ENCODE measurements at regions not wholly inside any gene's neighbourhood (a gene's known extent, or its start where the extent isn't known, plus 50 kb on each side); places are given as distances from the start of the nearest gene placed in this dataset.
"Not testable (repeated sequence)": the region's sequence is repeated elsewhere in the genome, so short reads cannot be mapped to it uniquely, and the experiment has no call there.

- DNase-seq (ENCODE audit: extremely low spot score, unreplicated experiment); H3K36me3 Mint-ChIP-seq (ENCODE audit: unreplicated experiment): not testable (repeated sequence)
These were observed 61.7 kb downstream of the RHOU start for GRCh38 chr1:228796945-228797344.

GRCh38 chr1:228798035-228798434, 62.8 kb downstream of the RHOU start:
- Mint-ChIP-seq H3K27me3 (ENCODE audit: unreplicated experiment) (peaks cover 24% of the 10 kb centered on the region), H3K9me3 (ENCODE audit: unreplicated experiment) (no peaks in the 10 kb centered on the region), H3K36me3 (ENCODE audit: unreplicated experiment) (no peaks in the 10 kb centered on the region), H3K27ac (ENCODE audit: unreplicated experiment) (no peak overlapping the region), H3K4me1 (ENCODE audit: unreplicated experiment) (no peaks in the 10 kb centered on the region), H3K4me3 (ENCODE audit: unreplicated experiment) (no peak overlapping the region)
- DNase-seq (ENCODE audit: extremely low spot score, unreplicated experiment), result no peak
- no peak for TF ChIP-seq CTCF (IDR thresholded peaks at IDR 0.05)

More at GRCh38 chr1:228796945-228797344, 61.7 kb downstream of the RHOU start:
- H3K4me1 Mint-ChIP-seq (ENCODE audit: unreplicated experiment); H3K4me3 Mint-ChIP-seq (ENCODE audit: unreplicated experiment); H3K27ac Mint-ChIP-seq (ENCODE audit: unreplicated experiment); H3K9me3 Mint-ChIP-seq (ENCODE audit: unreplicated experiment): not testable (repeated sequence)
- H3K27me3 Mint-ChIP-seq (ENCODE audit: unreplicated experiment), result peaks cover 24% of the 10 kb centered on the region

GRCh38 chr1:228798548-228798947, 63.3 kb downstream of the RHOU start:
- no peaks in the 10 kb centered on the region for H3K36me3 Mint-ChIP-seq (ENCODE audit: unreplicated experiment)
- H3K27me3 Mint-ChIP-seq (ENCODE audit: unreplicated experiment), result peaks cover 24% of the 10 kb centered on the region
- TF ChIP-seq CTCF (IDR thresholded peaks at IDR 0.05), result no peak
- H3K9me3 Mint-ChIP-seq (ENCODE audit: unreplicated experiment), result no peaks in the 10 kb centered on the region
- no peak for DNase-seq (ENCODE audit: extremely low spot score, unreplicated experiment)
- no peak overlapping the region for H3K27ac Mint-ChIP-seq (ENCODE audit: unreplicated experiment)
- no peaks in the 10 kb centered on the region for H3K4me1 Mint-ChIP-seq (ENCODE audit: unreplicated experiment)
- no peak overlapping the region for H3K4me3 Mint-ChIP-seq (ENCODE audit: unreplicated experiment)

GRCh38 chr1:228799924-228800323, 64.6 kb downstream of the RHOU start:
- H3K4me1 Mint-ChIP-seq (ENCODE audit: unreplicated experiment), result peaks cover 2% of the 10 kb centered on the region
- no peaks in the 10 kb centered on the region for H3K9me3 Mint-ChIP-seq (ENCODE audit: unreplicated experiment)
- peaks cover 29% of the 10 kb centered on the region for H3K27me3 Mint-ChIP-seq (ENCODE audit: unreplicated experiment)
- no peak overlapping the region for H3K27ac Mint-ChIP-seq (ENCODE audit: unreplicated experiment)
- H3K36me3 Mint-ChIP-seq (ENCODE audit: unreplicated experiment), result no peaks in the 10 kb centered on the region
- TF ChIP-seq CTCF (IDR thresholded peaks at IDR 0.05), result no peak
- DNase-seq (ENCODE audit: extremely low spot score, unreplicated experiment), result no peak
- no peak overlapping the region for H3K4me3 Mint-ChIP-seq (ENCODE audit: unreplicated experiment)

DNA sequence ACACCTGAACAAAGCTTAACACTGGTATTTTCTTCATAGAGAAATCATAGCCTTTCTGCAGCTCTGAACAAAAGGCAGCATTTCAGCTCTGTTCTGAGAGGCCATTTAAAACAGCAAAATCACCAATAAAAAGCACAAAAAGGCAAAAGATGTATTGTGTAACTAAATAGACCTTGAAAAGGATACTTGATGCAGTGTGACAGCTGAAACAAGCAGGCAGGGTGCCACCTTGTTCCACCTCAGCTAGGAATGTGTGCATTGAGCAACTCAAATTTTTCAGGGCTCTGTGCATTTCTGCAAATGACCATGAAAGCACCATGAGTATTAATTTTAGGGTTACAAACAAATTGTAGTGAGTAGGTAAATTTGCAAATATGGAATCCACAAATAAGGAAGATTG, 65.8 kb downstream of the RHOU start:
- TF ChIP-seq CTCF (IDR thresholded peaks at IDR 0.05), result no peak
- no peak for DNase-seq (ENCODE audit: extremely low spot score, unreplicated experiment)
- no peak overlapping the region for H3K4me3 Mint-ChIP-seq (ENCODE audit: unreplicated experiment)
- H3K9me3 Mint-ChIP-seq (ENCODE audit: unreplicated experiment), result no peaks in the 10 kb centered on the region
- no peaks in the 10 kb centered on the region for H3K36me3 Mint-ChIP-seq (ENCODE audit: unreplicated experiment)
- H3K27me3 Mint-ChIP-seq (ENCODE audit: unreplicated experiment), result peaks cover 38% of the 10 kb centered on the region
- peaks cover 4% of the 10 kb centered on the region for H3K4me1 Mint-ChIP-seq (ENCODE audit: unreplicated experiment)
- no peak overlapping the region for H3K27ac Mint-ChIP-seq (ENCODE audit: unreplicated experiment)

Measured in osteocyte (in vitro differentiated cells).